Stimulated activated CD4-positive, alpha-beta T cell treated with anti-CD3 and anti-CD28 coated beads, Interleukin-2, amount 100 ng/mL, for 4 hours (primary cell): ENCODE measurements at regions not wholly inside any gene's neighbourhood (a gene's known extent, or its start where the extent isn't known, plus 50 kb on each side); places are given as distances from the start of the nearest gene placed in this dataset.

ENCODE experiments used
- DNase-seq: peaks from one replicate; pipeline ENCODE4 v3.0.0-alpha.2; 2020; ENCODE audit warnings: low read depth

GRCh38 chr2:144607891-144608521, 88.1 kb upstream of the ZEB2 start:
- no peak for DNase-seq

- no peak for DNase-seq
Measured at GRCh38 chr2:144607099-144607498, 87.2 kb upstream of the ZEB2 start.

DNA sequence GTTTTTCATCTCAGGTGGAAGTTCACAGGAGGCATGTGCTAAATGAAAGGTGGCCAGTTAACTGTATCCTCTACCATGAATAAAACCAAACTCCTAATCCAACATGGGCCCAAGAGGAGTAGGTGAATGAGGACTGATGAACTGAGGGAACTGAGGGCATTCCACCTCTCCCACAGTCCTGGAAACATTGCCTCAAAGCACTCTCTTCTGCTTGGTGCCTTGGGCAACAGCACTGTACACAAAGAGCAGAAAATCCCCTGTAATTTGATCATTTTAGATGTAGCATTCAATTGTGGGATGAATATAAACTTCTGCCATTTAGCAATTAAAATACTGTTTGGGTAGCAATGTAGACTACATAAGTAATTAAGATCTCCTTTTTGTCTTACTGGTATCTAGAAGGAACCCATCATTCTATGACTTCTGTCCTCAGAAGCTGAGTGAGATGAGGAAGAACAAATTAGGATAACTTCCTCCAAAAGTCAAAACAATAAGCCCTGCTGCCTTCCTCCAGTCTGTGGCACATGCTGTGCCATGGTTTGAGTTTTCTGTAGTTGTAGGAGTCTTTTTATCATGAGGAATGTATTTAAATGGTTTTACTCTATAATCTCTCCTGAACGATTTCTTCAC, 86.7 kb upstream of the ZEB2 start:
- no peak for DNase-seq

DNA sequence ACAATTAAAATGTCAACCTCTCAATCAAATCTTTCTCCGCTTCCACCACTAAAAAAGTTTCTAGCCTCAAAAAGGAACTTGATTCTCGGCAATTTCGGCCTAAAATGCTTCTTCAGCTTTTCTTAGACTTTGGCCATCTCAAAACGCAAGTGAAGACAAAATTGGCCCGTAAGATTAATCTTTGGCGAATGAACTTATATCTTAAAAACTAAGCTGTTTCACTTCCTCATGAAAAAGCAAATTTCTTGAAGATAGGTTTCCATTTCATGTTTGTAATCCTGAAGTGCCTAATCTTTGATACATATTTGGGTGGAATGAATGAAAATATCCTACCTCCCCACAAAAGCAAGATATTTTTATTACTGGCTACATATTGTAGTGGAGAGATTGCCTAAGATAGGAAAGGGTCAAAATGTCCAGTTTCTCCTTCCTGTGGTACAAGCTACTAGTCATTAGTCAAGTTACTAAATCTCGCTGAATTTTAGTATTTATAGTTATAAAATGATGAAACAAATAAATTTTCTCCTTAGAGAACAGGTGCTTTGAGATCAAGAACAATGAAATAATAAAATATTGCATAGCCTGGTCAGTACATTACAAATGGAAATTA, 85.4 kb upstream of the ZEB2 start:
- no peak for DNase-seq

GRCh38 chr2:144603334-144603733, 83.4 kb upstream of the ZEB2 start:
- DNase-seq: no peak

GRCh38 chr2:144598906-144599305, 79.0 kb upstream of the ZEB2 start:
- DNase-seq: no peak

GRCh38 chr2:144597894-144598593, 78.1 kb upstream of the ZEB2 start:
- no peak for DNase-seq

DNA sequence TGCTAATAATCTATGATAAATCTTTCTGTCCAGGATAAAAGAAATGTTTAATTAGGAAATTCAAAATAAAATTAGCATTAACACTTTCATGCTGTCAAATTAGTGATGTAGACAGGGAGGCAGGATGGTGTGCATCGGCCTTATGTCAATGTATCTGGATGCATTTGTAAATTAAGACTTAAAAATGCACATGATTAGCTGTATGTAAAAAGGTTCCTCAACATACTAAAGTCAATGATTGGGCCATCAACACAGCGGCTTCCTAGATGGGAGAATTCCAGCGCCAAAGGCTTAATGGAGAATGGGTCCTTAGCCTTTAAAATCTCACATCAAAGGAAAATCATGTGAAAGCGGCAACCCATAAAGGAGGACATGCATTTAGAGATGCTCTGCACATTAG, 77.5 kb upstream of the ZEB2 start:
- no peak for DNase-seq

DNA sequence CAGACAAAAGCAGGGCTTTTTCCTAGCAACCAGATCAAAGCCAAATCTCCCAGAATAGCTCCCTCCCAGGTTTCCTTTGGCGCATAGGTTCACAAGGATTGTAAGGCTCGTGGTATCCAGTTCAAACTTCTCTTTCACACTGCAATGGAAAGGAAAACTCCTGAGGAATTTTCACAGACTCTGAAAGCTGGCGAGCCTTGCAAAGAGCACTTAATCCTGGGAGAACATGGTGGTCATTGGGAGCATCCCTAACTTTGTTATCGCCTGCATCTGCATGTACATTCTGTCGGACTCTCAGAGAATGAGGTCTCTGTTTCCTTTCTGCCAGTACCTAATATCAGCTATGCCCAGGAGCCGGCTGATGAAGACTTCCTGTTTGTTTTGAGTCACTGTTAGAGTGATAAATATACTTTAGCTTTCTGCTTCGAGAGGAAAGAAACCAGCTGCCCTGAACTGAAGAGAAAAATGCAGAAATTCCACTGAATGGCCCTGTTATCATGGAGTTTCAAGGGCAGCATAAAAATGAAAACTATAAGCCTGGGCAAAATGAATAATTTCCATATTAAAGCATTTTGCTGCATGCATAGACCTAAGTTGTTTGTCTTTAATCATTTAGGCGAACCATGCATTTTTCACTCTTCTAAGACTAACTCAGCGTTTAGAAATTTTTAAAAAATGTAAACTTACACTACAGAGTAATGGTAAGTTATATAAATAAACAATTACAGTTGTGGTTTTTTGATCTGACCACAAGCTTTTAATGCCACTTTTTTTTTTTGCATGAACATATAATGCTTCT, 76.4 kb upstream of the ZEB2 start:
- DNase-seq: no peak

DNA sequence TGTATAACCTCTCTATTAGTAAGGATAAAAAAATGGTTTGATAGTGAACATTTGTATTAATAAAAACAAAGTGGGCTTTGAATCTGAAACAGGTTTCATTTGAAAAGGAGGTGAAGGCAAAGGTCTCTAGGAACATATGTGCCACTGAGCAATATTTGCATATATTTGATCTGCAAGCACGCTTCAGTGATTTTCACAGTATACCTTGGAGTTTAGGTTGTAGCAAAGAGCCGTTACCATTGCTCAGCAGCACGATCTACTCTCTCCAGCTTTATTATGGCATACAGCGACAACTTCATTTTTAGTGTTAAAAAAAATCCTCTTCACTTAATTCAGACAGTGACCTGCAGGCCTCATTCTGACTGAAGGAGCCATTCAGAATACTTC, 75.8 kb upstream of the ZEB2 start:
- DNase-seq: no peak

GRCh38 chr2:144595279-144595678, 75.4 kb upstream of the ZEB2 start:
- DNase-seq: no peak

- DNase-seq: no peak
Measured at GRCh38 chr2:144593803-144594202, 73.9 kb upstream of the ZEB2 start.

GRCh38 chr2:144592500-144593256, 72.8 kb upstream of the ZEB2 start:
- no peak for DNase-seq

DNA sequence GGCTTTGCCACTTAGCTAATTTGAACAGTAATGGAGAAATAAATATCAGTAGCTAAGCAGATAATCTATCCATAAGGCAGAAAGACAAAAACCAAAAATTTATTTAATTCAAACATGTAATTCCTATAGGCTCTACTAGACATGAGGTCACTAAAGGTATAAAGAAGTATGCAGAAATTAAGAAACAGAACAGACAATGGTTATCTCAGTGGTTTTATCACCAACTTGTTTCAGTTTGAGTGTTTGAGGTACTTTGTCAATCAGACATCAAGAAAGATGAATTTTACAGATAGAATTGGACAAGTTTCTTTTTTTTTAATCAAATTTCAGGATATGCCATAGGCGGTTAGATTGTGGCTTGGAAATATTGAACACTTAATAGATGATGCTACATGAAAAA, 67.4 kb upstream of the ZEB2 start:
- DNase-seq: no peak

GRCh38 chr2:144586476-144586875, 66.6 kb upstream of the ZEB2 start:
- no peak for DNase-seq

DNA sequence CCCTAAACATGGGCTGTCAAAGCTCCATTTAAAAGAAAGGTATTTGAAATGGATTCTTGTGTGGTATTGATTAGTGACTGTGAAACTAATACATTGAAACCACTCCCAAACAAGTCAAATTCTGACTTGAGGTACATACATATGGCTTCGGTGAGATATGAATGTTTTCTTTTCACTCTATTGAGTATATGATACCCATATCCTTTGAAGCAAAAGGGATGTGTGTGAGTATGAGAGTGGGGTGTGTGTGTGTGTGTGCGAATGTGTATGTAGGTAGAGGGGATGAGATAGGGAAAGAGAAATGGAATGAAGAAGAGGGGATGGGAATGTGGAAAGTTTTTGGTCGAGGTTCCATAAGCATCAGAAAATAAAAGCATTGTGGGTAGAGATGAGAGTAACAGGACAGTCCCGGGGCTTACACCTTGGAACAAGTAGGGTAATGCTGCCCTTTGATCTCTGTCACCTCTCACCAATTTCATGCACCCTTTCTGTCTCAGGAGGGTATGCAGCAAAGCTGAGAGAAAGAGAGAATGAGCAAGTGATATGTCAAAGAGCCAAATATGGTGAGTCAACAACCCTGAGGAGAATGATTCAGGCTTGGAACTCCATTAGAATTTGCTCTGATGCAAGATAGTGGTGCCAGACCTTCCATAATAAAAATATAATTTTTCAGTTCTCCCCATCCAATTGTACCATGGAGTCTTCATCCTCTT, 64.0 kb upstream of the ZEB2 start:
- DNase-seq: no peak

- no peak for DNase-seq
Measured at GRCh38 chr2:144583381-144583729, 63.4 kb upstream of the ZEB2 start.

GRCh38 chr2:144582651-144583380, 62.9 kb upstream of the ZEB2 start:
- DNase-seq: no peak

- DNase-seq: no peak
Measured at GRCh38 chr2:144580521-144581161, 60.7 kb upstream of the ZEB2 start.

GRCh38 chr2:144579556-144579955, 59.6 kb upstream of the ZEB2 start:
- no peak for DNase-seq
